ENCODE measurements at regions not wholly inside any gene's neighbourhood (a gene's known extent, or its start where the extent isn't known, plus 50 kb on each side); places are given as distances from the start of the nearest gene placed in this dataset.
"Not testable (repeated sequence)": the region's sequence is repeated elsewhere in the genome, so short reads cannot be mapped to it uniquely, and the experiment has no call there.

DNA sequence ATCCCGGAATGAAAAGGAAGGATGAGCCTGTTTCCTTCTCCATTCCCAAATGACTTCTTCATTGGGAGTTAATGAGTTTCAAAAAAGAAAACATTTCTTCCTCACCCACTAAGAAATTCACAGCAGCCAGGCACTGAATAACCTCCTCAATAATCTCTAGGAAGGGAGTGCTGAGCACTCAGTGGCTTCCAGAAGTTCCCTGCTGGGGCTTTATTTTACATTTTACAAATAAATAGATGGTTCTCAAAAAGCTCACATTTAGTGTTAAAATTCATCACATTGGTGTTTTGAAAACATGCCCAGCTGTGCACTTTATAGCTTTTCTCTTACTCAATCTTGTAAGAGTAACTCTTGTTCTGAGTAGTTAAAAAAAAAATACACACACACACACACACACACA lies 148.9 kb upstream of the PFKP start:
- DNase-seq, result no peak

DNA sequence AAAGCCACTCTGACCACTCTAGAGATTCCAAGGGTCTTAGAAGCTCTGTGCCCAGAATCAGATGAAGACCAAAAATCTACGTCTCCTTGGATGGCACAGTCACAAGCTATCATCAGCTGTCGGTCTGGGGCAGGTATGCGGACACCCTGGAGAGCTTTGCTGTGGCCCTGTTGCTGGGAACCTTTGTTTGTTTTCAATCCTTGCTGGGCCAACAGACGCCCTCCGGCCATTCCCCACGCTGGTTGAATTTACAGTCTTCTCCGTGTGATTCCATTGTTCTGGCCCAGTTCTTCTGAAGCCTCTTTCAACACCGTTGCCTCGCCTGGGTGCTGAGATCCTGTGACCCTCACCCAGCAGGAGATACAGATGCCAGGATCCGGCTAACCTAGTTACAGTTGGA lies 149.4 kb upstream of the PFKP start:
- no peak for DNase-seq

DNA sequence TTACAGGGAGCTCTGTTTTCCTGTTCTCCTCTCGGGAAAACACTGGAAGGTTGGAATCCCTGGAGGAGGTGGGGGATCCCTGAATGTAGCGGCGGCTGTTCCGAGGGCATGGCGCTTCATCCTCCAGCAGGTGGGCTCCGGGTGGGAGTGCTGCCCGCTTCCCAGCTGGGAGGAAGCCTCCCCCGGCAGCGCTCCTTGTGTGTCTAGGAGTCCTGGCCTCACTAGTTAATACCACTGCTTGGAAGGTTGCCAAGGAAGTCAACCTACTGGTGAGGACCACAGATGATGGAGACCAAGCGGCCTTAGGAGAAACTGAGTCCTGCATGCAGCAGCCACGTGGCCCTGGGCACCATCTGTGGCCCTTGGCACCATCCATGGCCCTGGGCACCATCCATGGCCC lies 151.9 kb upstream of the PFKP start:
- no peak for DNase-seq

DNA sequence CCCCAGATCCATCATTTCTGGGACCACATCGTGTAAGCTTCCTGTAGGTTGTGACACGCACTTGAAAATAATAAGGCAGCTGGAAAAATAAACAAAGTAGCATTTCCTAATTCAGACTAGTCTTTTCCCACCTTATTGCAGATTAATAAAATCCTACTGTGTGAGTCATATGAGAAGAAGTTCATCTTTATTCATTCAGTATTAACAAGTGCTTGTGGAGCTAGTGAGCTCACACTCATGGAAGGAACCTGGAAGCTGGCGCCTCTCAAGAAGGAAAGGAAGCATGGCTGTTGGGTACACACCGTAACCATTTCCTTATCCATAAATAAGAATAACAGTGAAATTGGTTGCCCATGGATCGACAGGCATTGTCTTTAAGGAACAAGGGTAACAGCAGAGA lies 152.6 kb upstream of the PFKP start:
- DNase-seq, result no peak

DNA sequence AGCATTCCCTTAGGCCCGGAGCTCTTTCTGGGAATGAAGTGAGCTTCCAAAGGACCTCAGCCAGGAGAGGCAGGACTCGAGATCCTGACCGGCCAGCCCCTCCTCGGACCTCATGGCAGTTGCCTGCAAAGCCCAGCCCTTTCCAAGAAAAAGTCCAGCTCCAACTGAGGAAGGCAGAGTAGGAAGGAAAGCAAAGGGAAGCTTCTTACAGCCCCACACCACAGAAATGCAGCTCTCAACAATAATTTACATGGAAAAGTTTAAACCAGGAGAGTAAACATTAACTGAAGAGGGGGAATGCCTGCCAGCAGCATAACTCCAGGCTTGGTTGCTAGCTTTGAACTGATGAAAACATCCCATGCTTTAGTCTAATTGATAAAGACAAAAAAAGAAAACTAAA lies 153.9 kb upstream of the PFKP start:
- DNase-seq, result no peak

DNA sequence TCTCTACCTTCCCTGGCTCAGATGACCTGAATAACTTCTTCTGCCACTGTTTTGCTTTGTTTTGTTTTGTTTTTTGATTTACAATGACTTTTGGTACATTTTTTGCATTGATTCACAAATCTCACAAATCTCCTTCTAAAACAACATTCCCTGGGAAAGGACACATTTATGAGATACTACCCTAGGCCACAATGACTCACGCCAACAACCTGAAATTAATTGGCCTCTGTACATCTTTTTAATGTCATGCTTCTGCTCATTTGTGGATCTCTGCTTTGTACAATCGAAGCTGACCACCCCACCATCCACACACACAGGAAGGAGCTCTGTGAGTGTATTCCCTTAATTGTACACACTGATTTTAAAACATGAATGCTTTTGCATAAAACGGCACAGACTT lies 156.7 kb upstream of the PFKP start:
- no peak for DNase-seq

DNA sequence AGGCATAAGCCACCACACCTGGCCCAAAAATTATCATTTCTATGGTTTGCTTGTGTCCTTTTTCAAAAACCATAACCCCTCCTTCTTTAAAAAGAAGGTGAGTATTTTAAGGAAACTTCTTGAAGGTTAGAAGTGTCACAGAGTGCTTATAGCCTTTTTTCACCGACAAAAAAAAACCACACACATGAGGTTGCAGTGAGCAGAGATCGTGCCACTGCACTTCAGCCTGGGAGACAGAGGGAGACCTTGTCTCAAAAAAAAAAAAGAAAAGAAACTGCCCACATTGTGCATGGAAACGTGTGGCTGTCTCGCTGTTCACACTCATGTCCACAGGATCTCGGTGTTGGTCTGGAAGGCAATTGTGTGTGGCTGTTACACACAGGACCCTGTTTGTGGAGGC lies 157.4 kb upstream of the PFKP start:
- no peak for DNase-seq

DNA sequence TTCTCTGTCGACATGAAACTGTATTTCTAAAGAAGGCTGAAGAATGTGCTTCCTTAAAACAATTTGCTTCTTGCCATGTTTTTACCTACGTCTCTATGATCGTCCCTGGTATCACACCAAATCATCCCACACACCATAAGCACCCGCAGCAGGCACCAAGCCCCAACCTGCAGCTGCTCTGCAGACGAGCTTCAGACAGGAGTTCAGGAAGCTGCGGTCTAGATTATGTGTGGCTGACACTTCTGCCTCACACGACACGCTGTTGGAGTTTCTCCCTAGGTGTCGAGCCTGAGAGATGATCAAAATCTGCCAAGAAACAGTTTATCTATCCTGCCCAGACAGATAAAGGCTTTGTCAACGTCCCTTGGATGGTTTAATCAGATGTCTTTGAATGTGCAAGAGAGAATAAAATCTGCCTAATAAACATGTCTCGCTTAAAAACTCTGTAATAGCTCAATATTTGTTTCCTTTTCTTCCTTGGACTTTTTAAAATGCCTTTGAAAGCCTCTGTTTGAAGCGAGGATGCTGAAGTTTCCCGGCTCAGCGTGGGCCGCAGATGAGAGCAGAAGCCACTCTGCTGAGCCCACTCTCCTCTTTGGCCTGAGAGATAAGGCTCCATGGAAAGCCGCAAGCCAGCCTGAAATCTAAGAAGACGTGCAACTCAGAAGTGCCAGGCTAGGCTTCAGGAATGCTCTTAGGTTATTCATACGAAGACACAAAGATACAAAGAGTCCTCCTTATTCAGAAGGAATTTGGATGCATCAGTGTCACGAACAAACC lies 158.3 kb upstream of the PFKP start:
- DNase-seq, result no peak

DNA sequence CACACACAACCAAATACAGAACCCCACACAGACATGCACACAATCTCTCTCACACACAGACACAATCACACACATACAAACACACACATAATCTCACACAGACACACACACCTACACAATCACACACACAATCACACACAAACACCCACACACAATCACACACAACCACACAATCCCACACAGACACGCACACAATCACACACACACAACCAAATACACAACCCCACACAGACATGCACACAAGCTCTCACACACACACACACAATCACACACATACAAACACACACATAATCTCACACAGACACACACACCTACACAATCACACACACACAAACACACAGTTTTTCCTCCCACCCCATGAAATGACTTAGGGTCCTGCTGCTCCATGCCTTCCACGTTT lies 160.4 kb upstream of the PFKP start:
- DNase-seq, result no peak

DNA sequence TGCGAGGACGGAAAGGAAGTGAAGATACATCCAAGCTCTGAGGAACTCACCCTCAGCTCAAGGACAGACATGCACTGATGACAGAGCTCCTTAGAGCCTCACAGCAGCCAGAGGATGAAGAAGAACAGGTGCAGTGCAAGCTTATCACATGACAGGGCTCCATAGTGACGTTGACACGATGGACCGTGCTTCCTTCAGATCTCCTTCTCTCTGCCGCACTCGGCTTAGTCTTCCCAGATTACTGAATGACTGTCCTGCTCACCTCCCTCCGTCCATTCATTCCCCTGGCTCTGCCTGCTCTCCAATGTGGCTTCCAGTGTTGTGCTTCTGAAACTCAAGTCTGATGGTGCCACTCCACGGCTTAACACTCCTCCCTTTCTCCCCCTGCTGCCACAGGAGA lies 161.5 kb upstream of the PFKP start:
- DNase-seq, result no peak

DNA sequence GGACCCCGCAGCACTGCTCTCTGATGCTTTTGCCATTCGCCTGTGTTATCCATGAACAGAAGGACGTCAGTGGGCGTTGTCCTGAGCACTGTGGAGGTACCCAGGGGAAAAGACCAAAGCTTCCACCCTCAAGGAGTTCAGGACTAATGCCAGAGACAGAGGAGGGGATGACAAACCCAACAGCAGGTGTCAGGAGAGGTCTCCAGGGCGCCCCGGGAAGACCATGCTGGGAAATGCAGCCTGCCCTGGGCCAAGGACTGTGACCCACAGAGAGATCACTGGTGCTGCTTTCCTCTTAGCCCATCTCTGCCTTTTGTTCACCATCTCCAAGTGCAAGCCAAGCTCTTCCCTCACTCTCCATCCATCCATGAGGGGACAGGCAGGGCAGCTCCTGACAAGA lies 166.8 kb upstream of the PFKP start:
- DNase-seq, result no peak

DNA sequence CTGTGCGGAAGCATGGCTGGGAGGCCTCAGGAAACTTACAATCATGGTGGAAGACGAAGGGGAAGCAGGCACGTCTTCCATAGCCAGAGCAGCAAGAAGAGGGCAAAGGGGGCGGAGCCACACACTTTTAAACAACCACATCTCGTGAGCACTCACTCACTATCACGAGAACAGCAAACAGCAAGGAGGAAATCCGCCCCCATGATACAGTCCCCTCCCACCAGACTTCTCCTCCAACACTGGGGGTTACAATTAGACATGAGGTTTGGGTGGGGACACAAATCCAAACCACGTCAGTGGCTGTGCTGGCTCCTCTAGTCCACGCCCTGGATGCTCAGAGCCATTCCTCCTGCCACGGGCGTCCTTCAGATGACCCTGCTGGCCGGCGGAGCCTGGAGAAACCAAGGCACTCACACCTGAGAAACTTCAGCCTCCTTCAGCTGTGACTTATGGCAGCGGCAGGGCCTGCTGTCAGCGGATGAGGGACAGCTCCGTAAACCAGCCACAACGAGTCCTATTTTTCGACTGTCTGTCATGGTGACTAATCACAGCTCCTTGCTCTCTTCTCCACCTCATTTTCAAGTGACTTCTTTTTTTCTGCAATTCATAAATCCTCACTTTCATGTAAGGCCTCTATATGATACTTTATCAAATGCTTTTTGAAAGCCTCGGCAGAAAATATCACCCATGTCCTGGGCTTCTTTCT lies 167.9 kb upstream of the PFKP start:
- DNase-seq, result no peak

DNA sequence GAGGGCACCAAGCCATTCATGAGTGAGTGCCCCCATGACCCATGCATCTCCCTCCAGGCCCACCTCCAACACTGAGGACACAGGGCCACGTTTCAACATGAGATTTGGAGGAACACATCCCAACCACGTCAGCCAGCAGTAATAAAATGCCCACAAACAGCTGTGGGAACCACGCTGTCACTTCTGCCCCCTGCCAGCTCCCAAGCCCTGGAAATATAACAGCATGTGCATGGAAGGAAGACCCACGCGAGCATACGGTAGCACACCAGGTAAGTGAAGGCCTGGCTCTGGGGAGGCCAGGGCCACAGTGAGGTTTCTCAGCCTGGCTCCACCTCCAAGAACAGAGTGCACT lies 168.9 kb upstream of the PFKP start:
- no peak for DNase-seq

DNA sequence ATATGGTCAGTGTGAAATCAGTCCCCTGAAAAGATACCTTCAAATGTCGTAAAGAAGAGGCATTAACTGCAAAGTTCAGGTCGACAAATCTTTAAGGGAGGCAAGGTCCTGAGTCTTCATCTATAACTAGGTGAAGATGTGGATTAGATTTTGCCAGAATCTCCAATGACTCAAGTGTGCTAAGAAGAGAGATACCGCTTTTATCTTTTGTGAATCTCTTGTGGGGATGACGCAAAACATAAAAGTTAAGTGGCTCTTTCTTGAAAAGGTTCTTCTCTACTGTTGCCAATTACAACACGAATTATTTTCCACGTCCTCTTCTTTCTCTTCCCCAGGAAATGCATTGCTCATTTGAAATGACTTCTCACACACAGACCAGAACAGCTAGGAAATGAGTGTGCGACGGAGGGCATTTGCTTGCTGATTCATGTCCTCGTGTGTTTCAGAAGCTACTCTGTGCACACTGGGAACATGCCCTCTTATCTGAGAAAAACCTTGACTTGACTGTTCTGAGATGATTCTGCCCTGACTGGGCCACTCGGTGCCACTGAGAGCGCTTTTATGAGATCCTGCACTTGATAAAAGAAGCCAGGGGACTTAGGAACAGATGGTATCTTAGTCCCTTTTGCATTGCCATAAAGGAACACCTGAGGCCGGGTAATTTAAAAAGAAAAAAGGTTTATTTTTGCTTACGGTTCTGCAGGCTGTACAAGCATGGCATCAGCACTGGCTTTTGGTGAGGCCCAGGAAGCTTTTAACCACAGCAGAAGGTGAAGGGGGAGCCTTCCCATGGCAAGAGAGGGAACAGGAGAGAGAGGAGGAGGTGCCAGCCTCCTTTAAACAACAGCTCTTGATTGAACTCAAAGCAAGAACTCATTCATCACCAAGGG lies 169.5 kb upstream of the PFKP start:
- DNase-seq, result no peak

DNA sequence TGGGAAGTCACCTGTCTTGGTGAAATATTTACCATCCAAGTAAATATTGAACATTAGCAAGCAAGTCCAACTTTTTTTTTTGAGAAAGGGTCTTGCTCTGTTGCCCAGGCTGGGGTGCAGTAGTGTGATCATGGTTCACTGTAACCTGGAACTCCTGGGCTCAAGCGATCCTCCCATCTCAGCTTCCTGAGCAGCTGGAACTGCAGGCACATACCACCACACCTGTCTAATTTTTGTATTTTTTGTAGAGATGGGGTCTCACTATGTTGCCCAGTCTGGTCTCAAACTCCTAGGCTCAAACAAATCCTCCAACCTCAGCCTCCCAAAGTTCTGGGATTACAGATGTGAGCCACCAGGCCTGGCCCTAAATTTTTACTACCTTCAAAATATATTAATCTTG lies 171.0 kb upstream of the PFKP start:
- DNase-seq, result not testable (repeated sequence)

DNA sequence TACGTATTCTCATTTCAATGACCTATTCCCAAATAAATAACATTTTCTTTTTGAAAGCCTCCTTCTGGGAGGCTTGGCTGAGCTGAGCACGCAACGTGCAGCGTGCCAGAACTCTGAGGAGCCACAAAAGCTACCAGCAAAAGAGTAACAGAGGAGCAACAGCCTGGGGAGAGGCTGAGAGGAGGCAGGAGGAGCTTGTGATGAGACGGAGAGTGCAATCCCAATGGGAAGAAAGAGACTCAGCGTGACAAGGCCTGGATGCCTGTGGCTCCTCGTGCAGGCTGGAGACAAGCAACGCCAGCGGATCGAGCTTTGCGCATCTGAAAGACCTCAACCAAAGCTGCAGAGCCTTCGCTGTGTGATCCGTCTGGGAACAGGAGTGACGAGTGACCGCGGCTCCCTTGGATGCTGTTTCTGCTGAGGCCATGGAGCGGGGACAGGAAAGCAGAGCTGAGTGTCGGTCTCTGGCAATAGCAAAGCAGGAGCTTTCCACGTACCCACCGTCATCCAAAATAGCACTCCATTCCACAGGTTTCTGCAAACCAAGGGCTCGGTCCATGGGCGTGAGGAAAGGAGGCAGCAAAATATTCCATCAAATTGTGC lies 171.7 kb upstream of the PFKP start:
- no peak for DNase-seq

DNA sequence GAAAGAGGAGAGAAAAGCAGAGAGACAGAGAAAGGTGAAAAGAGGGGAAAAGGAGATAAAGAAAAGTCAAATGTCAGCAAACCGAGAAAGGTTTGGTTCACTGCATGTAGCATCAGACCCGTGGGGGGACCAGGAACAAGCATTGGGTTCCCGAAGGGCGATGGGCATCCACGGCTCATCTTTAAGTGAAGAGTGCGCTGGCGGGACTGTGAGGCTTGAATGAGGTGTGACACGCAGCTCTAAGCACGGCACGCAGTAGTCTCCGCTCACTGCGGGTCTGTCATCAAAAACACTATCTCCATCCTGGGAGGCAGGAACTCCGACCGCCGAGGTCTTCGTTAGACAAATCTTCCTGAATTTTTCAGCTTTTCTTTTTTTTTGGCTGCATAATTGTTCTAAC lies 173.4 kb upstream of the PFKP start:
- DNase-seq, result no peak

DNA sequence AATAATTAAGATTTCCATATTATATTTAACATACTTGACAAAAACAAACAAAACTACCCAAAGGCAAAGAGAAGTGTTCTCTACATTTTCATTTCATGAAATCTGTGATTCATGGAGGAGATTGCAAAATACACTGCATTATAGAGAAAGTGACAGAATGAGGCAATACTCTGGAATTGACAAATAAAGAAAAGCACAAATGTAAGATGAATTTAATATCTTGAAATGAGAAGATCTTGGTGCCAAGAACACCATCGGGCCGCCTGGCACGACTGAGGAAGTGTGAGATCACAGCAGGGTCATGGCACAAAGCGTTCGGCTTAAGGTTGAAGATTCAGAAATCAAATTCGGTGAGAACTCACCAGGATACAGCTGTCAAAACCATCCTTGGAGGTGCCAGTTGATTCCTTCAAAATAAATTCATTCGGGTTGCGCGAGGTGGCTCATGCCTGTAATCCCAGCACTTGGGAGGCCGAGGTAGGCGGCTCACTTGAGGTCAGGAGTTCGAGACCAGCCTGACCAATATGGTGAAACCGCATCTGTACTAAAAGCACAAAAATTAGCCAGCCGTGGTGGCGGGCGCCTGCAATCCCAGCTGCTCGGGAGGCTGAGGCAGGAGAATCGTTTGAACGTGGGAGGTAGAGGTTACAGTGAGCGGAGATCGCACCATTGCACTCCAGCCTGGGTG lies 174.0 kb upstream of the PFKP start:
- no peak for DNase-seq

DNA sequence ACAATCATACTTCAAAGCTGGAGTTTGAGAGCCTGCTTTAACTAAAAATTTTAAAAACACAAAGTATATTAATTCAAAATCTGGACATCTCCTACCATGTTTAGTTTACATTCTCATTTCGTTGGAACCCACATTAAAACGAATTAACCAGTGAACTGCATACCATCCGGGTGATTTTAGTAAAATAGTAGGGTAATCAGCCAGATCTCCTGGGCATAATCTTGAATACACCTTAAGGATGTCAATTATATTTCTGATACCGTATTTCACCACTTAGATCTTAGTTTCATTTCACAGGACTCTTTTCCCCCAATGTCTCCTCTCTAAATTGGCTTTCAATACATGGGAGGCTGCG lies 175.6 kb upstream of the PFKP start:
- no peak for DNase-seq

DNA sequence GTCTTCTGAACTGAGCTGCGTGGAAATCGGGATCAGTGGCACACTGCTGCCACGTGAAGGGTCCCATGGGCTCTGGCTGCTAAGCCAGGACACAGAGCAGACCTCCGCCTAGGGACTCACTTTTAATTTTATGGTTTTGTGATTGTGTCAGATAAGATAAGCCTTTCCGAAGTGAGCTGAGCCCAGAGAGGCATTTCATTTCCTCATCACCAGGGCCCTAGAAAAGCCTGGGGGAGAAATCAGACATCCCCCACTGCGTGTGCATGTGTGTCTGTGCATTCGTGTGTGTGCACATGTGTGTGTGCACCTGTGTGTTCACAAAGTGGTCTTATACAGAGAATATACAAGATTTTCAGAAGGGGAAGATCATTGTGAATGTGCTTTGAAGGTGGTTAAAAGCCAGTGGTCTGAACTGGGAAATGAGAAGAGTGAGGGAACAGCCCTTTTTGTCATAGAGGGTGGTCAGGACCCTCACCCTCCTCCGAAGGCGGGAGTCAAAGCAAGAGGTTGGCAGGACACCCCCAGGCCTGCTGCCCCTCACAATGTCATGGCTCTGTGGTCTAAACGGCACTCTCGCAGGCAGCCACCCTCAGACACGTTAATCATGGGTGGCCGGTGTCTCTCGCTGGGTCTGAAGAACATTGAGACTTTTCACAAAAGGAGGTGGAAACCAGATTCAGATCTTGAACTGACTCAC lies 176.1 kb upstream of the PFKP start:
- DNase-seq, result no peak

DNA sequence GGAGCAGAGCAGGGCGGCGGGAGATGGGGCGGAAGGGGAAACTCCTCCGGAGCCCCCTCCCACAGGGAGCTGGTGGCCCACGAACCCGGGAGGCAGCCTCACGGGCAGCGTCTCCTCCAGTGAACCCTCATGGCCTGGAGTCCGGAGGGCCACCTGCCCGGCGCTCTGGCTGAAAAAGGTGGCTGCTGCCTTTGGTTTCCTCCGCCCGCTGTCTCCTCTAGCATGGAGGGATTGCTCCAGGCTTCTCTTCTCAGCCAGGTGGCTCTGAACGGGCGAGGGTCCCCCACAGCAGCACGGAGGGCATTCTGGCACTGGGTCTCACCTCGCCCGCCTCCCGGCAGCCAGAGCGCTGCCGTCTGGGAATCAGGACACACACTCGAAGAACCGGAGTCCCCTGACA lies 177.3 kb upstream of the PFKP start:
- DNase-seq, result no peak

DNA sequence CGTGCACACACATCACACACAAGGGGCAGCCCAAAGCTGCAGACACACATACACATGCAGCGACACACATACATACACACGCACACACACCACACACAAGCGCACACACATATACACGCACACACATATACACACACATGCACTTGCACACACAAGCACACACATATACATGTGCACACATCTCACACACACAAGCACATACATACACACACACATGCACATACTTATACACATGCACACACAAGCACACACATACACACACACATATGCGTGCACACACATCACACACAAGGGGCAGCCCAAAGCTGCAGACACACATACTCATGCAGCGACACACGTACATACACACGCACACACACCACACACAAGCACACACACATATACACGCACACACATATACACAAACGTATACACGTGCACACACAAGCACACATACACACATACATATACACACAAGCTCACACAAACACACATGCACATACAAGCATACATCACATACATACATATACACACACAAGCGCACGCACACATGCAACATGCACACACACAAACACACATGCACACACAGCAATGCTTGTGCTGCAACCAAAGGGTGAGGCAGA lies 178.8 kb upstream of the PFKP start:
- no peak for DNase-seq
